ENCODE measurements at regions not wholly inside any gene's neighbourhood (a gene's known extent, or its start where the extent isn't known, plus 50 kb on each side); places are given as distances from the start of the nearest gene placed in this dataset.

GRCh38 chr14:39734306-39734705, 302.1 kb upstream of the FBXO33 start:
- TF ChIP-seq CTCF (IDR thresholded peaks at IDR 0.05) (no peak), SMC3 (IDR thresholded peaks at IDR 0.05; ENCODE audit: low read depth, low read length) (no peak), POLR2AphosphoS5 (IDR thresholded peaks at IDR 0.05; ENCODE audit: low read depth, low read length) (no peak), PBX3 (IDR thresholded peaks at IDR 0.05) (no peak), GABPA (IDR thresholded peaks at IDR 0.05; ENCODE audit: low read depth) (no peak), ELF1 (IDR thresholded peaks at IDR 0.05) (no peak), CHD2 (IDR thresholded peaks at IDR 0.05; ENCODE audit: low read length, partially characterized antibody) (no peak), TEAD4 (IDR thresholded peaks at IDR 0.05; ENCODE audit: borderline replicate concordance, insufficient read depth) (no peak), RAD21 (IDR thresholded peaks at IDR 0.05; ENCODE audit: low read length) (no peak), REST (IDR thresholded peaks at IDR 0.05; ENCODE audit: low read depth, low read length) (no peak), MAX (IDR thresholded peaks at IDR 0.05; ENCODE audit: low read depth) (no peak)
